Duodenal mucosa (tissue), 2 donors: ENCODE measurements at regions not wholly inside any gene's neighbourhood (a gene's known extent, or its start where the extent isn't known, plus 50 kb on each side); places are given as distances from the start of the nearest gene placed in this dataset.

ENCODE experiments used
- H3K27ac ChIP-seq: one replicate; pipeline ENCODE4 v1.7.0; 2013; ENCODE audit warnings: low read depth, low read length
- H3K27me3 ChIP-seq, 2 donors: one replicate each; pipeline ENCODE4 v1.7.0; 2013; ENCODE audit warnings: low read length in 2 of 2, control low read depth in 1 of 2; ENCODE audit not compliant: insufficient read depth in 2 of 2, control insufficient read depth in 1 of 2
- H3K36me3 ChIP-seq, 2 donors: one replicate each; pipeline ENCODE4 v1.7.0; 2013; ENCODE audit warnings: low read length in 2 of 2, control low read depth in 1 of 2; ENCODE audit not compliant: insufficient read depth in 2 of 2, control insufficient read depth in 1 of 2
- H3K4me1 ChIP-seq, 2 donors: one replicate each; pipeline ENCODE4 v1.7.0; 2013; ENCODE audit warnings: low read length in 2 of 2, control low read depth in 1 of 2; ENCODE audit not compliant: insufficient read depth in 2 of 2, control insufficient read depth in 1 of 2
- H3K4me3 ChIP-seq, 2 donors: one replicate each; pipeline ENCODE4 v1.7.0; 2013; ENCODE audit warnings: low read length in 2 of 2, low read depth in 1 of 2
- H3K9ac ChIP-seq, 2 donors: one replicate each; pipeline ENCODE4 v1.7.0; 2013; ENCODE audit warnings: low read length in 2 of 2, low read depth in 1 of 2
- H3K9me3 ChIP-seq, 2 donors: one replicate each; pipeline ENCODE4 v1.7.0; 2013; ENCODE audit warnings: low read length in 2 of 2, control low read depth in 1 of 2; ENCODE audit not compliant: control insufficient read depth in 1 of 2

DNA sequence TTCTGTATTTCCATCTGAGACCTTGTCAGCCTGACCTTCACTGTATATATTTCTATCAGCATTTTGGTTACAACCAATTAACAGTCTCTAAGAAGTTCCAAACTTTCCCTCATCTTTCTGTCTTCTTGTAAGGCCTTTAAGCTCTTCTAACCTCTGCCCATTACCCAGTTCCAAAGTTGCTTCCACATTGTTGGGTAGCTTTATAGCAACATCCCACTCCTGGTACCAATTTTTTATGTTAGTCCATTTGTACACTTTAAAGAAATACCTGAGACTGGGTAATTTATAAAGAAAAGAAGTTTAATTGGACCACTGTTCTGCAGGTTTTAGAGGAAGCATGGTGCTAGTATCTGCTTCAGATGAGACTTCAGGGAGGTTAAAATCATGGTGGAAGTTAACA, 1979.7 kb upstream of the RAG2 start:
- peaks cover 0 to 14% of the 10 kb centered on the region in 2 donors for H3K9me3 ChIP-seq
- no peaks in the 10 kb centered on the region for H3K4me1 ChIP-seq
- no peaks in the 10 kb centered on the region for H3K36me3 ChIP-seq
- H3K27ac ChIP-seq = no peak overlapping the region
- H3K9ac ChIP-seq = no peak overlapping the region
- no peaks in the 10 kb centered on the region for H3K27me3 ChIP-seq
- H3K4me3 ChIP-seq = no peak overlapping the region

GRCh38 chr11:38562562-38562961, 1964.5 kb upstream of the RAG2 start:
- no peak overlapping the region for H3K27ac ChIP-seq
- H3K27me3 ChIP-seq = no peaks in the 10 kb centered on the region
- no peaks in the 10 kb centered on the region for H3K9me3 ChIP-seq
- H3K9ac ChIP-seq = no peak overlapping the region
- no peaks in the 10 kb centered on the region for H3K4me1 ChIP-seq
- no peaks in the 10 kb centered on the region for H3K36me3 ChIP-seq
- H3K4me3 ChIP-seq = no peak overlapping the region

DNA sequence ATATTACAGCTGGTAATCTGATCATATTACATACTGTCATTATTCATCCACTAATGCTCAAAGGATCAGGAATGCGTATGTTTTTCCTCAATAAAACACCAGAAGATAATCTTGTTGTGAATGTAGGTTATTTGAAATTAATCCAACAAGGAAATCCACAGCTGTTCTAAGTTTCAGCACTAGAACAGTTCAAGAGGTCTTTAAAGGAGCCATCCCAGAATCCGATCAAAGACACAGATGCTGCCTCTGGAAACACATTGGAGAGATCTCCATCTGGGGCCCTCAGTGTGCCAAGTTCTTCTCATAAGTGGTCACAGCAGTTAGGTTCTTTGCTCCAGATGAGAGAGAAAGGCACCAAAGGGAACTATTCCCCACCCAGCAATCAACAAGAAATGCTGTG, 1955.1 kb upstream of the RAG2 start:
- no peaks in the 10 kb centered on the region for H3K36me3 ChIP-seq

DNA sequence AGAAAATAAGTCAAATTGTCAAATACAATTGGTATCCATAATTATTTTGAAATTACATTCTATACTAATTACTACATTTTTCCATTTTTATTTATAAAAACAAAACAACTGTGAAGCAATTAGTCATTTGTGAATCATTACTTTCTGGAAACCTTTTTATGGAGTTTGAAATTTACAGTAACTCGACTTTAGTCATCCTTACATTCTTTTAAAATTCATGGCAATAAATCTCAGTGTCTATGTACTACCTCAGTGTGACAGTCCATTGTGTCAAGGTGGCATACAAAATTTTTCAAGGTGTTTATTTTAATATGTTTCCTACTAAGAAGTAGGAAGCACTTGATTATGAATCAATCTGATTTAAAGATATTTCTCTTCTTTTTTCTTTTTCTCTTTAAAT, 1949.4 kb upstream of the RAG2 start:
- Histone ChIP-seq H3K9me3 (no peaks in the 10 kb centered on the region), H3K27ac (no peak overlapping the region), H3K4me1 (no peaks in the 10 kb centered on the region), H3K36me3 (no peaks in the 10 kb centered on the region), H3K9ac (no peak overlapping the region), H3K27me3 (no peaks in the 10 kb centered on the region), H3K4me3 (no peak overlapping the region)

More for the DNA sequence above, 1955.1 kb upstream of the RAG2 start:
- Histone ChIP-seq H3K27me3 (no peaks in the 10 kb centered on the region), H3K9me3 (no peaks in the 10 kb centered on the region), H3K4me3 (no peak overlapping the region), H3K4me1 (peaks cover 0 to 8% of the 10 kb centered on the region in 2 donors), H3K9ac (no peak overlapping the region), H3K27ac (no peak overlapping the region)

DNA sequence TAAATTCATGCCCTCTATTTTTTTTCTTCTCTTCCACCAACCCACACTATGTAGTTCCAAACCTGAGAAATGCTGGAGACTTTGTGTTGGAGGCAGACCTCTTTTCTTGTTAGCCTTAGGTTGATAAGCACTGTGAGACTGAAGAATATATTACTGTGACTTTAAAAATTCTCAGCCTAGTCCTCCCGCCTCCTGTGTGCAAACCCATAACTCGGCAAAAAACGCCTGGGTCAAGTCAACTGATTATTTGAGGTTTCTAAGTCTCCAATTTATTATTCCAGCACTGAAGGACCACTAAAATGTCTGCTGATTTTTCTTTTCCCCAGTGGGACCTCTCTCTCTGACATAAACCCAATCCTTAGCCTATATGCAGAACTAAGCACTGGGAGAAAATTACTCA, 1946.0 kb upstream of the RAG2 start:
- no peak overlapping the region for H3K4me3 ChIP-seq
- H3K27ac ChIP-seq = no peak overlapping the region
- no peaks in the 10 kb centered on the region for H3K27me3 ChIP-seq
- no peak overlapping the region for H3K9ac ChIP-seq
- no peaks in the 10 kb centered on the region for H3K9me3 ChIP-seq
- H3K4me1 ChIP-seq = no peaks in the 10 kb centered on the region
- no peaks in the 10 kb centered on the region for H3K36me3 ChIP-seq

DNA sequence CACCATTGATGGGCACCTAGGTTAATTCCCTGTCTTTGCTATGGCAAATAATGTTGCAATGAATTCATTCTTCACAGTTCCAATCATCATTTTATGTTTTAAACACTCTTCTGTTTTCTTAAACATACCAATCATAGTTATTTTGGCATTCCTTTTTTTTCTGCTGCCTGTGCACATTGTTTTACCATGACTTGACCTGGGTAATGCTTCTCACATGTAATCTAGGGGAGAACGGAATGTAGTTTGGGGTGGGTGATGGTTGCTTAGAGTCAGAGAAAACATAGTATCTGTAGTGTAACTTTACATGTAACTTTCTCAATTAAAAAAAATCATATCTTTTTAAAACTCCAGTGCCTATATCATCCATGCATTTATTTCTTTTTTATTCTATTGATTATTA, 1945.3 kb upstream of the RAG2 start:
- H3K9ac ChIP-seq = no peak overlapping the region
- H3K9me3 ChIP-seq = no peaks in the 10 kb centered on the region
- H3K4me1 ChIP-seq = no peaks in the 10 kb centered on the region
- H3K27ac ChIP-seq = no peak overlapping the region
- H3K36me3 ChIP-seq = no peaks in the 10 kb centered on the region
- no peak overlapping the region for H3K4me3 ChIP-seq
- no peaks in the 10 kb centered on the region for H3K27me3 ChIP-seq

- H3K9me3 ChIP-seq = no peaks in the 10 kb centered on the region
- H3K4me1 ChIP-seq = no peaks in the 10 kb centered on the region
Observed at GRCh38 chr11:38538866-38539680, 1941.0 kb upstream of the RAG2 start.

DNA sequence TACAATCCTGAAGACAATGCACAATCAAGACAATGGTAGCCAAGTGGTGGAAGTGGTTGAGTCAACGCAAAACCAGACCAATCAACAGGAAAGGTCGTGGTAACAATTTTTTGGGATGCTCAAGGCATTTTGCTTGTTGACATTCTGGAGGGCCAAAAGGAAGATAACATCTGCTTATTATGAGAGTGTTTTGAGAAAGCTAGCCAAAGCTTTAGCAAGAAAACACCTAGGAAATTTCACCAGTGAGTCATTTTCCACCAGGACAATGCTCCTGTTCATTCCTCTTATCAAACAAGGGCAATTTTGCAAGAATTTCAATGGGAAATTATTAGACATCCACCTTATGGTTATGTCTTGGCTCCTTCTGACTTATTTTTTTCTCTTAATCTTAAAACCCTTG, 1932.2 kb upstream of the RAG2 start:
- no peaks in the 10 kb centered on the region for H3K27me3 ChIP-seq
- no peaks in the 10 kb centered on the region for H3K4me1 ChIP-seq
- no peak overlapping the region for H3K27ac ChIP-seq
- H3K36me3 ChIP-seq = no peaks in the 10 kb centered on the region
- no peak overlapping the region for H3K4me3 ChIP-seq
- H3K9ac ChIP-seq = no peak overlapping the region
- peaks cover 0 to 3% of the 10 kb centered on the region in 2 donors for H3K9me3 ChIP-seq

More at GRCh38 chr11:38538866-38539680, 1941.0 kb upstream of the RAG2 start:
- no peak overlapping the region for H3K27ac ChIP-seq
- no peaks in the 10 kb centered on the region for H3K27me3 ChIP-seq
- no peaks in the 10 kb centered on the region for H3K36me3 ChIP-seq
- no peak overlapping the region for H3K9ac ChIP-seq
- no peak overlapping the region for H3K4me3 ChIP-seq

DNA sequence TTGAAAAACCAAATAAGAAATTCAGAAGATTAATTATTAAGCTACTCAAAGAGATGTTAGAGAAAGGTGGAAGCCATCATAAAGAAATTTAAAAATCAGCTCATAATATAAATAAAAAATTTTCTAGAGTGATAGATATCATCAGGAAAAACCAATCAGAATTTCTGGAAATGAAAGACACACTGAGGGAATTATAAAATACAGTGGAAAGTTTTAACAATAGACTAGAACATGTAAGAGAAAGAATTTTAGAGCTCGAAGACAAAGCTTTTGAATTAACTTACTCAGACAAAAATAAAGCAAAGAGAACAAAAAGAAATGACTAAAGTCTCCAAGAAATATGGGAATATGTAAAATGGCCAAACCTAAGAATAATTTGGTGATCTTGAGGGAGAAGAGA, 1926.9 kb upstream of the RAG2 start:
- no peaks in the 10 kb centered on the region for H3K4me1 ChIP-seq
- H3K36me3 ChIP-seq = no peaks in the 10 kb centered on the region
- peaks cover 0 to 5% of the 10 kb centered on the region in 2 donors for H3K9me3 ChIP-seq
- no peaks in the 10 kb centered on the region for H3K27me3 ChIP-seq
- H3K4me3 ChIP-seq = no peak overlapping the region
- no peak overlapping the region for H3K9ac ChIP-seq
- H3K27ac ChIP-seq = no peak overlapping the region

GRCh38 chr11:38517991-38518390, 1920.0 kb upstream of the RAG2 start:
- H3K9me3 ChIP-seq = no peaks in the 10 kb centered on the region
- no peaks in the 10 kb centered on the region for H3K4me1 ChIP-seq
- no peak overlapping the region for H3K4me3 ChIP-seq
- no peak overlapping the region for H3K27ac ChIP-seq
- no peak overlapping the region for H3K9ac ChIP-seq
- no peaks in the 10 kb centered on the region for H3K36me3 ChIP-seq
- no peaks in the 10 kb centered on the region for H3K27me3 ChIP-seq
